NOMO-1 (cell line): ENCODE measurements at regions not wholly inside any gene's neighbourhood (a gene's known extent, or its start where the extent isn't known, plus 50 kb on each side); places are given as distances from the start of the nearest gene placed in this dataset.

Source experiments
- DNase-seq, 2 experiments: peaks; one replicate each; lab custom pipeline; 2025; ENCODE audit not compliant: unreplicated experiment in 2 of 2; lab: John Stamatoyannopoulos, UW

DNA sequence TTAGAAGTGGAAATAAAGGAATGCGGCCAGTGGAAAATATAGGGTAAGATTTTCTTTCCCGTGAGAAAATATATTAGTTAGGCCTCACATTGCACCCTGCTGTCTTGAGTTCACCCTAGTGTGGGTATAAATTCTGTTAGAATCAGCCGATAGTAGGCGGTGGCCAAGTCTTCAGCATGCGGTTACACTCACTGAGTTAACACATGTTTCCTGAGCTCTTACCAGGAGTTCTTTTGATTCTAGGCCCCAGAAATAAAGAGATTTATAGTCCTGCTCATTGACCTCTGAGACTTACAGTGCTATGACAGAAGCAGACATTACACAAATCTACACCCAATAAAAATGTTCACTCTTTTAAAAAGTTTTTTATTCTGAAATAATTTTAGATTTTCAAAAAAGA, 279.3 kb upstream of the LRRC7 start:
- DNase-seq = no peak

DNA sequence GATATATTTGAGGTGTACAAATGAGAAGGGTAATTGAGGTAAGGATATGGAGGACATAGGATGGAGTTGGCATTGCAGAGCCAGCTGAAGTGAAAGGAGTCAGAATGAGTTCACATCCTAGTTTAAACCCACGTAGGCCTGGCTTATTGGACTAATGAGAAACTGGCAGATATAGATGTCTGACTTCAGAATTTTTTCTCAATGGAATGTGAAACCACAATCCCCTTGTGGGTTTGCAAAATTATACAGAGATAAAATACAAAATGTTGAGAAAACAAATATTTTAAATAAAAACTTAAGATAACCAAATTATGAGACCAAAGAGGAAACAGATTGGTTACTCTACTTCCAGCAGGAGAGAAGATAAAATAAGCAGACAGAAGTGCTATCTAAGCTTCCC, 277.4 kb upstream of the LRRC7 start:
- no peak for DNase-seq

DNA sequence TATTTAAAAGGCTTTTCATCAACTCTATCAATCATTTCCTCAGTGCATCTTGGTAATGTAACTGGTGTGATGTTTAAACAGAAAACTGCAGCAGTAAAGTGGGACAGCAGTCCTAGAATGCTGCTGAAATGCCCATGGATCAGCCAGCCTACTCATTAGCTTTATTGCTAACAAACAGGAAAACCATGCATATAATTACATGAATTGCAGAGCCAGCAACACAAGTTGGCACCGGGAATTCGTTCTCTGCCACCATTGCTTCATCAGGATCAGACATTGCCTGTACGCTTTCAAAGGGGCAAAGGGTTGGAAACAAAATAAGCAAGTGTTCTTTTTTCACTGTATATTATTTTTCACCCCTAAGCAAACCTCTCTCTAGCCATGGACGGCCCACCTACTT, 276.2 kb upstream of the LRRC7 start:
- DNase-seq = no peak

DNA sequence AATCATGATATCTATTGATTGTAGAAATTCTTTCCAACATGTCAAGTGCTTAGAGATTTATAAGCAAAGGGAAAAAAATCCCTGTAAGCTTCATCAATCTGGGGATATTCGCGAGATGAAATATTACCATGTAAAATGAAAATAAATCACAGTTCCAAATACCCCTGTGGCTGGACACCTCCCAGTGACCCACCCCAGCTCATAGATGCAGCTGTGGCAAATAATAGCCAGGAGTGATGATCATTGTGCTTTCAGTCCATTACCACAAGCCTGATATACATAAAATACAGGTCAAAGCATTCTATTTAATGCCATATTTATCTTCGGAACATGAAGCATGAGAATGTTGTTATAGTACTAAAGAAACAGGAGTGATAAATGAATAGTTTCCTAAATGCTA, 274.9 kb upstream of the LRRC7 start:
- no peak for DNase-seq

DNA sequence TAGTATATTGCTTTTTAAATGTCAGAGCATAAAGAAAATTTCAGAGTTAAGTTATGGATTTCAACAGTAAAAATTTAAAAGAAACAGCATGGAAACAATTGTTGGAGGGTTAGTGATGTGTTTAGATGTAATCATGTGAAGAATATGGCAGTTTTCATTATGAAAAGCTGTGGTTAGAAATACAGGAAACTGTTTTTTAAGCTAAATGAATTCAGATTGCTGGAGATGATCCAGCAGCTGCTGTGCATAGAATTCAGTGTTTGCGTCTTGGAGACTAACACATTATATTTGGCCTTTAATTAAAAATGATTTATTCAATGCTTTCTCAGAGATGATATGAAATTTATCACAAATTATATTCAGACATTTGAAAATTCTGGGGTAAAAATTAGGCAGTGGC, 273.6 kb upstream of the LRRC7 start:
- no peak for DNase-seq

DNA sequence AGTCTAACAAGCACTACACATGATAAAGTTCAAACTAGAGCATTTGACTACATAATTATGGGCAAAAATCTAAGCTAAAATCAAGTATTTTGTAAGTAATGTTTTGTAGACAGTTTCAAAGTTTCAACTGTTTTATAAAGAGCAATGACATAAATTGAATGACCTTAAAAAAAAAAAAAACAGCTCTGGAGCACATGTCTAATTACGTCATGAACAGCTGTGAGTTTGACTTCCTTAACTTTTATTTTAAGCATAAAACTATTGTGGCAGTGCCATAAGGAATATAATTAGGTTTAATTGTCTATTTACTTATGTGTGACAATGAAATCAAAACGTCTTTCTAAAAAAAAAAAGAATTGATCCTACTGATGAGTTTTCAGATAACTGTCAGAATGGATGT, 272.5 kb upstream of the LRRC7 start:
- no peak for DNase-seq

DNA sequence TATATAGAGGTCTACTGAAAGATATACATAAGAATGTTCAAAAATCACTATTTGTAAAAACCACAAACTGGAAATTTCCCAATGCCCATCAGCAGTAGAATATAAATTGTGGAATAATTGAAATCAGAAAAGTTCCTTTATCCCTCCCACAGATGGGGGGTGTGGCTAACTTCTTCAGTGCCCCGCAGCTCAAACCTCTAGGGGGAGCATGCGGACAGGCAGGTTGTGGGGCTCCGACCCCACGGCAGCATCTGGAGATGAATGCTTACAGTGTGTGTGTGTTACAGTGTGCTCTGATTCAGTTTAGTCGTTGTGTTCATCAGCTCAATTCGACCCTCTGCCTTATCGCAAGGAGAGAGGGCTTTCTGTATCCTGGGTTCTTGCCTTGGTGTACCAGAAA, 262.1 kb upstream of the LRRC7 start:
- no peak for DNase-seq

DNA sequence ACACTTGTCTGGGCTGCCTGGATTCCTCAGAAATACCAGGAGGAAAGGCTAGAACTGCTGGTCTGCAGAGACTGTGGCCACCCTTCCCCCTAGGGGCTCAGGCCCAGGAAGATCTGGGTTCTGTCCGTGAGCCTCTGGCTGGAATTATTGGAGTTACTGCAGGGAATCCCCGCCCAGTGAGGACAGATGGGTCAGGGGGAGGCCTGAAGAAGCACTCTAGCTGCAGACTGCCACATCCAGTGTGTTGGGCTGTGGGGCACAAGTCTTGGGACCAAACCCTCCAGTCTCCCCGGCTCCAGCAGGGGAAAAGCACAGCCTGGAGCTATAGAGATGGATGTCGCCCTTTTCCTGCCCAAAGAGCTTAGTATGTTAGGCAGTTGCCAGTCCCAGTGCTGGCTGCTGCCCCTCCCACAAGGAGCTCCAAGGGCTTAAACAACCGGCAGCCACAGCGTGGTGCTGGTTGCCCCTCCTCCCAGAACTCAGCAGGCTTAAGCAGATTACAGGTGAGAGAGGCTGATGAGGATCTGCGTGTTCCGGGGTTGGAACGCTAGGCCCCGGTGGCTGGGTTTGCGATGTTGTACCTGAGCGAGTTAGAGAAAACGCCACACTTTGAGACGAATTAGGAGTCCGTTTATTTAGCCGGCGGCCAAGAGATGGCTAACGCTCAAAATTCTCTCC, 255.5 kb upstream of the LRRC7 start:
- DNase-seq = no peak

DNA sequence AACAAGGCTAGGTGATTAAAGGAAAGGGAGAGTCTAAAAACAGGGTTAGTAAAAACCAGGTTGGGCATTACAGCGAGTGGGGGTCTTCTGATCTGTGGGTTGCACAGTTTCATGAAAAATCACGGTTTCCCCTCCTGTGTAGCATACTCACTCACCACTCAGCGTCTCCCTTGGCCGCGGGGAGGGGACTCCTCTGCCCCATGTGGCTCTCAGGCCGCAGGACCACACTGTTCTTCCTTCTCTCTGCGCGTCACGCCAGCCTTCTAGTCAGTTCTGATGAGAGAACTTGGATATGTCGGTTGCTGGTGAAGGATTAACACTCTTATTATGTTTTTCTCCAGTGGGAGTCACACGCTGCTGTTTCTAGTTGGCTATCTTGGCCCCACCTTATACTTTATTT, 254.6 kb upstream of the LRRC7 start:
- no peak for DNase-seq

DNA sequence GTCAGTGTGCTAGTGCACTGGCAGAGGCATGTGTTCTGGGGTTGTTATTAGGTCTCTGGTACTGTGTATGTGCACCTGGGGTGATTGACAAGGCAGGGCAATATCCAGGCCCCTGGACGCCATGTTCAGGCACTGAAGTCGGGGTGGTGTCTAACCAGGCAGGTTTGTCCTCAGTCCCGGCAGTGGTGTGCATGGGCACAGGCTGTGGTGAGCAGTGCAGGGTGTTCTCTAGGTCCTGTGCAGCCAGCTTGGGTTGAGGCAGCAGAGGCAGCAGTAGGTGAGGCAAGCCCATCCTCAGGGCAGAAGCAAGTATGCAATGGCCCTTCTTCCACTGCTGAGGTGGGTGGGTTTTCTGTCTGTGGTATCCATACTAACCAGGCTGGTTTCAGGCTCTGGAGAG, 252.3 kb upstream of the LRRC7 start:
- DNase-seq = no peak

DNA sequence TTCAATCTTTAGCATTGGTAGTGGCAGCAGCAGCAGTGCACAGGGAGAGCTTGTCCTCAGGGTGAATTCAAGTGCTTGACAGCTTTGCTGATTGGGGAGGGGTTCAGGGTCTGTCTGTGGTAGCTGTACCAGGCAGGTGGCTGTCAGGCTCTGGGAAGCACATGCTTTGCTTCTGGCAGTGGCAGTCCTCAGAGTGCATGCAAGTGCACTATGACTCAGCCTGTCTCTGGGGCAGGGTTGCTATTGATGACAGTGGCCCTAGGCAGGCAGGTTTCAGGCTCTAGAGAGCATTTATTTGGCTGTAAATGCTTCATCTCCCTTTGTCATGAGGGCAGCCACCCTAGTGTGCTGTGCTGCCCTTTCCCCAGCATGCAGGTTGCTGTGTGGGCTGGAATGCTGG, 251.9 kb upstream of the LRRC7 start:
- no peak for DNase-seq

DNA sequence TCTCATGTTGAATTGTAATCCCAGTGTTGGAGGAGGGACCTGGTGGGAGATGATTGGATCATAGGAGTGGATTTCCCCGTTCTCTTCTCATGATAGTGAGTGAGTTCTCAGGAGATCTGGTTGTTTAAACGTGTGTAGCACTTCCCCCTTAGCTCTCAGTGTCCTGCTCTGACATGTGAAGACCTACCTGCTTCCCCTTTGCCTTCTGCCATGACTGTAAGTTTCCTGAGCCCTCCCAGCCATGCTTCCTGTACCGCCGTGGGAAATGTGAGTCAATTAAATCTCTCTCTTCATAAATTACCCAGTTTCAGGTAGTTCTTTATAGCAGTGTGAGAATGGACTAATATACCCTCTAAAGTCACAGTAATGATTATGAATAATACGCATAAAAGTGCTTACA, 248.4 kb upstream of the LRRC7 start:
- DNase-seq = no peak

DNA sequence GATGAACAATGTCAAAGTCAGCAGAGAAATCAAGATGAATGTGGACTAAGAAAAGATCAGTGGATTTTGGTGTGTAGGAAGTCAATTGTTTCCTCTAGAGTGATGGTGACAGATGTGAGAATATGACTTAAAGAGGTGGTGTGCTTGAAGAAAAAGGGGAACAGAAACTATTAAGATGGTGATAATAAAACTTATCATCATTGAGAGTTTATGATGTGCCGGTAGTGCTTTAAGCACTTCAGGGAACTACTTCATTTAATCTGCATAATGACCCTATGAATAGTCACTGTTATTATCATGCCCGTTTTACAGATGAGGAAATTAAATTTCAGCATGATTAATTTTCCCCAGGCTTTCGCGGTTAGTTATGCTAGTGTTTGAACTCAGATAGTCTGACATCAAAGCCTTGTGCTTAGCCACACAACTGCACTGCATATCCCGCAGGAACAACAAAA, 246.9 kb upstream of the LRRC7 start:
- peak in 1 of 2 experiments; percentile 17 for DNase-seq

DNA sequence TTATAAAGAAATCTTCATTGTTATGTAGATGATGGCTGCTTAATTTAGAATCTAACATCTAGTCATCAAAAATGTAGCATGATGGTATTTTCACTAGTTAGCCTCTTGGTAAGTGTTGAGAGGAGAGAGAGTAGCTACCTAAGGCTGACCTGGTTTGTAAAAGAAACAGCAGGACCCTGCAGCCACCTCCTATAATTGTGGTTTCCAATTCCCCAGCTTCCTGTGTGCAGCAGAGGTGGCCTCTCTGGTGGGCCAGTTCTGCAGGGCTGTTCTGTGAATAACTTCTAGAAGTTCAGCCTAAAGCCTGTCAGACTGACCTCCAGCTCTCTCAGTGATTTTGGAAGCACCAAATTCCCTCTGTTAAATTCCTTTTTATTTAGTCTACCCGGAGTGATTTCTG, 246.4 kb upstream of the LRRC7 start:
- no peak for DNase-seq

DNA sequence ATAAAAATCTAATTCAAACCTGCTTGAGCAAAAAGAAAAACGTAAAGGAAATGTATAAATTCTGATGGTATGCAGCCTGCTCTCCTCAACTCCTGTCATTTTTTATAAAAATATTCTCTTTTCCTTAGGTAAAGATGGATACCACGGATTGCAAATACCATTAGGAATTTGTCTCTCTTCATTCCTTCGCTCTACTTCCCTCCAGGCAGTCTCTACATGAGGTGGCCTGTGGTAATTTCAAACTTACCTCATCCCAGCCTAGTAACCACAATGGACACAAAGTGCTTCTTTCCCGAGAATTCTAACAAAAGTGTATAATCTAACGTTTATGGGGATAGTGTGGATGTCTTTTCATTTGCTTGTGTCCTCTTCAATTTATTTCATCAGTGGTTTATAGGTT, 239.5 kb upstream of the LRRC7 start:
- DNase-seq = no peak

DNA sequence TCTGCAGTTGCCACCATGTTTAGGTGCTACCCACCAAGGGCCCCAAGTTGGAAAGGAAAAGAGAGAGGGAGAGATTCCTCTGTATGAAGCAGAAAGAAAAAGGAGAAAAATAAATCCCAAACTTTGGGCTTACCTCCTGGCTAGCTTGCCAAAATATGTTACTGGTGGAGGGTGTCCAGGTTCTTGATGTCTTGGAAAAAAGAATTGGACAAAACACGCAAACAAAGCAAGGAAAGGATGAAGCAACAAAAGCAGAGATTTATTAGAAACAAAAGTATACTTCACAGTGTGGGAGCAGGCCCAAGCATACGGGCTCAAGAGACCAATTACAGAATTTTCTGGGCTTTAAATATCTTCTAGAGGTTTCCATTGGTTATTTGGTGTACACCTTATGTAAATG, 204.5 kb upstream of the LRRC7 start:
- no peak for DNase-seq

DNA sequence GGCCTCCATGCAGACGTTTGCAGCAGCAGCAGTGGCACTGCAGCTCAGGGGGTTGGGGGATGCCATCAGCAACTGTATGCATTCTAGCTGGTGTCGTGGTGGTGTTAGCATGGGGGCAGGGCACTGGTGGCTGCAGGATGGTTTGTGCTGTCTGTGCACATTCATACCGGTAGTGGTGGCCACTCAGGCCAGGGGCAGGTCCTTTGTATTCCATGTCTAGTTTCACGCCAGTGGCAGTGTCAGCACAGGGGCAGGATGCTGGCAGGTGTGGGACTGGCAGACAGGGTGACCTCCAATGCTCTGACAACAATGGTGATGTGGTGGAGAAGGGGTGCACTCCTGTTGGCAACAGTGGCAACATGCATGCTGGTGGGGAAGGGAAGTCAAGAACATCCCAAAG, 194.2 kb upstream of the LRRC7 start:
- DNase-seq = no peak

DNA sequence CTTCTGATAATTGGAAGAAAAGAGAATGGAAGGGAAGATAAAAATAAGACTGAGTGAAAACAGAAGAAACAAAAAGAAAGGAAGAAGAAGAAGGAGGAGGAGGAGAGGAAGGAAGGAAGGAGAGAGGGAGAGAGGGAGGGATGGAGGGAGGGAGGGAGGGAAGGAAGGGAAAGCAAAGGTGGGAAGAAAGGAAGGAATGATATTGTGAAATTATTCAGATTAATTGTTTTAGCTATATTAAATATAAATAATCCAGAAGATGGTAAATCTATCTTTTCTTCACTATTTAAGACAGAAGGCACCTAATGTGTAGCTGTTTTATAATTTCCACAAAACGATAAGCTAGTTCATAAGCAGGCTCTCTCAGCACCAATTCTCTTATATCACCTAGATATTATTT, 191.3 kb upstream of the LRRC7 start:
- DNase-seq = no peak

DNA sequence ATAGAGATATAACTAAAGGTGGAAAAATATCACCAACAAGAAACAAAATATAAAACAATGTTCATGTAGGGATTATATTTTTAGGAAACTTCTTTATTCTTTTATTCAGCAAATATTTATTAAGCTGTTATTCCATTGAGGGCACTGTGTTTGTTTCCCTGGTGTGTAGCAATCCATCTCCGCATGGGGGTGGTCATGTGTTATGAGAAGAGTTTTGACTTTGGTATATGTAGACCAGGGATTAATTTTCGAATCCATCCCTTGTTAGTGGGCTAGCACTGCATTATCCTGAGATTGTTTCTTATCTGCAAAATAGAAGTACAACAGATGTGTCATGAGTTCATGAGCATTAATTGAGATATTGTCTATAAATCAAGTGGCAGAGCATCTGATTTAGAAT, 190.2 kb upstream of the LRRC7 start:
- no peak for DNase-seq

DNA sequence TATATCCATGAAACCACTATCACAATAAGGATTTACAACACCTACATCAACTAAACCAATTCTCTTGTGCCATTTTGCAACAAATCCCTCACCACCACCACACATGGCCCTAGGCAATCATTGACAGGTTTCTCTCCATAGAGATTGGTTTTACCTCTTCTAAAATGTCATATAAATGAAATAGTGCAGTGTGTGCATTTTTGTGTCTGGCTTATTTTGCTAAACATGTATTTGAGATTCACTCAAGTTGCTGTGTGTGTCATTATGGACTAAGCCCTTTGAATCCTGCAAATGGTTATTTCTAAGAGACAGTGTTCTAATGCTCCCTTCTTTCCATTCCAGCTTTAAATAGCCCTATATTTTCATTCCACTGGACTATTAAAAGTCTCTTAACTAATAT, 179.7 kb upstream of the LRRC7 start:
- no peak for DNase-seq

DNA sequence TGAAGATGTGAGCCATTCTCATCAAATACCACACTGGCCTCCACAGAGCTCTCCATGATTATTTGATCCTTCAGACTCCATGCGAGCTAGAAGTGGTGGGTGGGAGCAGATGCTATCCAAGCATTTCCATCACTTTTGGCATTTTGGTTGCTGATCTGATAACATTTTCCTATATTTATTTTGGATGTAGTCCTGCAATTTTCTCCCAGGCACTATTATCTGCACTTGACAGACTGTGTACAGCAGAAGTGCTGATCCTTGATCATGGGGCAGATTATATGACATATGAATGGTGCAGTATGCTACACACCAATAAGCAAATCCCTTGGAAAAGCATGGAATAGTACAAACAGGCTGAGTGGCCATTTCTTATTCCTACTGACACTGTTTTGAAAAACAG, 167.6 kb upstream of the LRRC7 start:
- no peak for DNase-seq

DNA sequence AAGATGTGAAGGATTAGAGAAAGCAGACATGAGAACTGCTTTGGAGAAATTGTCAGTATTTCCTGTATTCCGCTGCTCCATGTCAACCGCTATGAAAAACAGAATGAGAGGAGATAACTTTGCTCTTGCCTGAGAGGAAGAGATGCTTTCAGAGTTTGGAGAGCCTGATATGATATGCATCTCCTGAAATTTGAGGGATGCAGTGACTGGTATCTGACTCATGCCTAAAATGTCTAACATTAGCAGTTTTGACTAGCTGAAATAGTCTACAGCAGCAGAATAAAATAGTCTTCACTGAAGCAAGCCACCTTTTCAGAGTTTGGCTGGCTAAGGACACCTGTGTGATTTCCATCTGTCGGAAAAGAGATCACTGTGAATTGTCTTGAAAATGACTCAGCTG, 165.8 kb upstream of the LRRC7 start:
- no peak for DNase-seq

DNA sequence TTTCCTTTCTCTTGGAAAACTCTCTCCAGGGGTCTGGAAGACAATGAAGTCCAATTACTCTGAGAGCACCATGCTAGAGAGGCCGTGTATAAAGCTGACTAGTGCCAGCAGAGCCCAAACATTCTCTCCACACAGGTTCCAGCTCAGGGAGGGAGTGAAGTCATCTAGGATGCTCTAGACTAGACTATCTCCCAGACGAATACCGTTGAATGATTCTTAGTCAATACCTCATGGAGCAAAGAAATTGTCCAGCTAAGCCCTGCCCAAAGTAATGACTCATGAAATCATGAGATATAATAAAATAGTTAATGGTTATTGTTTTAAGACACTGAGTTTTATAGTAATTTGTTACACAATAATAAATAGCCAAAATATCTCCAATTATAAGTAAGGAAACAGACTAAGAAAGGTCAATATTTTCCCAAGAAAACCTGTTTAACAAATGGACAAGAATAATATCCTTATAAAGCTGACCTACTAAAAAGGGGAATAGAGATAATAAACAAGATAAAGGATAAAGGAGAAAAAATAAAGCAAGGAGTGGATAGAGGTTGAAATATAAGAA, 163.9 kb upstream of the LRRC7 start:
- no peak for DNase-seq
